ENCODE measurements at regions not wholly inside any gene's neighbourhood (a gene's known extent, or its start where the extent isn't known, plus 50 kb on each side); places are given as distances from the start of the nearest gene placed in this dataset.

GRCh38 chr9:27634879-27635278, 61.6 kb upstream of the C9orf72 start:
- Histone ChIP-seq H3K56ac (replicated peaks; ENCODE audit: insufficient read length, low read depth, low read length) (no peak overlapping the region), H2BK12ac (ENCODE audit: low read depth, low read length) (no peak overlapping the region), H3K4me1 (replicated peaks in 1 of 4; ENCODE audit: control insufficient read depth in 3 of 4, insufficient read depth in 4 of 4, low read length in 3 of 4) (no peaks in the 10 kb centered on the region), H2AK5ac (ENCODE audit: low read depth, low read length) (no peak overlapping the region), H3K23me2 (ENCODE audit: low read depth, low read length) (no peaks in the 10 kb centered on the region), H3K4ac (replicated peaks; ENCODE audit: insufficient read length, low read depth, low read length) (no peak overlapping the region), H3K4me2 (ENCODE audit: insufficient read depth in 1 of 2, low read depth in 2 of 2, low read length in 2 of 2) (no peak overlapping the region), H2BK15ac (ENCODE audit: low read length) (no peak overlapping the region), H4K8ac (ENCODE audit: extremely low read depth, insufficient read depth, low read length) (no peak overlapping the region), H3K79me1 (ENCODE audit: low read depth, low read length) (no peaks in the 10 kb centered on the region), H2BK20ac (ENCODE audit: low read length) (no peak overlapping the region), H4K91ac (replicated peaks; ENCODE audit: insufficient read length, low read length) (no peak overlapping the region), H3K27me3 (replicated peaks in 1 of 4; ENCODE audit: control insufficient read depth in 3 of 4, extremely low read depth in 1 of 4, insufficient read depth in 3 of 4, low read length in 3 of 4) (no peaks in the 10 kb centered on the region), H3K27ac (ENCODE audit: low read depth, low read length) (no peak overlapping the region), H3K36me3 (ENCODE audit: control insufficient read depth in 2 of 4, insufficient read depth in 4 of 4, low read length in 3 of 4) (no peaks in the 10 kb centered on the region), H3K18ac (ENCODE audit: extremely low read depth, low read length) (no peak overlapping the region), H3K23ac (ENCODE audit: insufficient read length) (no peak overlapping the region), H4K20me1 (replicated peaks in 1 of 2; ENCODE audit: control insufficient read depth in 1 of 2, insufficient read depth in 2 of 2, low read length in 2 of 2) (no peaks in the 10 kb centered on the region), H3K4me3 (ENCODE audit: extremely low read depth in 1 of 4, insufficient read depth in 2 of 4, low read depth in 3 of 4, low read length in 4 of 4) (no peak overlapping the region), H4K5ac (ENCODE audit: insufficient read length, low read depth, low read length) (no peak overlapping the region), H2BK5ac (ENCODE audit: low read depth, low read length) (no peak overlapping the region), H3K9me3 (ENCODE audit: insufficient read depth in 2 of 2, low read depth in 1 of 2, low read length in 1 of 2) (no peaks in the 10 kb centered on the region), H3K14ac (ENCODE audit: insufficient read length) (no peak overlapping the region), H3K9ac (replicated peaks in 1 of 4; ENCODE audit: extremely low read depth in 1 of 4, low read depth in 3 of 4, low read length in 3 of 4) (no peak overlapping the region), H2BK120ac (replicated peaks; ENCODE audit: low read depth, low read length) (no peak overlapping the region), H3K79me2 (ENCODE audit: control insufficient read depth in 1 of 2, insufficient read depth in 2 of 2, low read length in 2 of 2) (no peaks in the 10 kb centered on the region), H2AFZ (ENCODE audit: low read length) (no peak overlapping the region)
- ChIA-PET POLR2A (ENCODE audit: partially characterized antibody) (no interaction called here), CTCF (ENCODE audit: partially characterized antibody) (no interaction called here)
- WGBS, 2 experiments (ENCODE audit: extremely low coverage in 1 of 2, insufficient coverage in 1 of 2, insufficient read length in 1 of 2, insufficient replicate concordance in 2 of 2, low coverage in 1 of 2, low lambda C conversion rate in 2 of 2, missing lambda C conversion rate in 1 of 2), result 100% methylated on average over 2 of the region's 2 CpGs; no CpG with 5 or more reads in 1 of the 2 experiments
- FAIRE-seq (no peak), DNase-seq (ENCODE audit: low read depth in 1 of 2, low spot score in 2 of 2) (no peak)
- TF ChIP-seq HDAC2 (IDR thresholded peaks at IDR 0.05; ENCODE audit: borderline replicate concordance in 1 of 2, low read depth in 2 of 2, low read length in 2 of 2), result no peak
- TF ChIP-seq TAF1 (IDR thresholded peaks at IDR 0.05; ENCODE audit: low read depth, low read length), result no peak
- TF ChIP-seq CBX8 (IDR thresholded peaks at IDR 0.05; ENCODE audit: borderline replicate concordance, low read depth, low read length), result no peak
- no peak for TF ChIP-seq TAF7 (optimal IDR thresholded peaks at IDR 0.05; ENCODE audit: borderline replicate concordance, low read depth, low read length)
- no peak for TF ChIP-seq RXRA (IDR thresholded peaks at IDR 0.05; ENCODE audit: insufficient read depth, low read depth, low read length)
- TF ChIP-seq RNF2 (IDR thresholded peaks at IDR 0.05; ENCODE audit: borderline replicate concordance, low read depth, low read length, missing control alignments, poor library complexity, severe bottlenecking), result no peak
- no peak for TF ChIP-seq BCL11A (IDR thresholded peaks at IDR 0.05; ENCODE audit: low read depth in 2 of 2, low read length in 2 of 2)
- TF ChIP-seq RAD21 (IDR thresholded peaks at IDR 0.05 in 1 of 2, conservative IDR thresholded peaks at IDR 0.05 in 1 of 2; ENCODE audit: low read depth in 2 of 2, low read length in 2 of 2), result no peak
- TF ChIP-seq, protein P1, sequence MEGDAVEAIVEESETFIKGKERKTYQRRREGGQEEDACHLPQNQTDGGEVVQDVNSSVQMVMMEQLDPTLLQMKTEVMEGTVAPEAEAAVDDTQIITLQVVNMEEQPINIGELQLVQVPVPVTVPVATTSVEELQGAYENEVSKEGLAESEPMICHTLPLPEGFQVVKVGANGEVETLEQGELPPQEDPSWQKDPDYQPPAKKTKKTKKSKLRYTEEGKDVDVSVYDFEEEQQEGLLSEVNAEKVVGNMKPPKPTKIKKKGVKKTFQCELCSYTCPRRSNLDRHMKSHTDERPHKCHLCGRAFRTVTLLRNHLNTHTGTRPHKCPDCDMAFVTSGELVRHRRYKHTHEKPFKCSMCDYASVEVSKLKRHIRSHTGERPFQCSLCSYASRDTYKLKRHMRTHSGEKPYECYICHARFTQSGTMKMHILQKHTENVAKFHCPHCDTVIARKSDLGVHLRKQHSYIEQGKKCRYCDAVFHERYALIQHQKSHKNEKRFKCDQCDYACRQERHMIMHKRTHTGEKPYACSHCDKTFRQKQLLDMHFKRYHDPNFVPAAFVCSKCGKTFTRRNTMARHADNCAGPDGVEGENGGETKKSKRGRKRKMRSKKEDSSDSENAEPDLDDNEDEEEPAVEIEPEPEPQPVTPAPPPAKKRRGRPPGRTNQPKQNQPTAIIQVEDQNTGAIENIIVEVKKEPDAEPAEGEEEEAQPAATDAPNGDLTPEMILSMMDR (IDR thresholded peaks at IDR 0.05; ENCODE audit: control extremely low read depth in 1 of 3, insufficient read depth in 1 of 3, low read depth in 1 of 3, low read length in 3 of 3), result no peak
- no peak for TF ChIP-seq CHD1 (IDR thresholded peaks at IDR 0.05; ENCODE audit: low read depth, low read length)
- TF ChIP-seq KDM5A (IDR thresholded peaks at IDR 0.05; ENCODE audit: low read length), result no peak
